HG03378 (cell line): ENCODE measurements at regions not wholly inside any gene's neighbourhood (a gene's known extent, or its start where the extent isn't known, plus 50 kb on each side); places are given as distances from the start of the nearest gene placed in this dataset.

Experiments used
- ATAC-seq: cut with Tn5 transposase; IDR thresholded peaks from one replicate; pipeline ENCODE4 v1.9.1; 2021; ENCODE audit warnings: mild to moderate bottlenecking, moderate library complexity; ENCODE audit not compliant: unreplicated experiment

- no peak for ATAC-seq
These were observed 378.2 kb upstream of the BTBD3 start for GRCh38 chr20:11539450-11539849.

GRCh38 chr20:11540558-11540957 lies 377.1 kb upstream of the BTBD3 start:
- ATAC-seq: no peak

GRCh38 chr20:11542645-11543044 lies 375.0 kb upstream of the BTBD3 start:
- no peak for ATAC-seq

- peak; percentile 71 for ATAC-seq
These were observed 373.5 kb upstream of the BTBD3 start for GRCh38 chr20:11544029-11544678.

DNA sequence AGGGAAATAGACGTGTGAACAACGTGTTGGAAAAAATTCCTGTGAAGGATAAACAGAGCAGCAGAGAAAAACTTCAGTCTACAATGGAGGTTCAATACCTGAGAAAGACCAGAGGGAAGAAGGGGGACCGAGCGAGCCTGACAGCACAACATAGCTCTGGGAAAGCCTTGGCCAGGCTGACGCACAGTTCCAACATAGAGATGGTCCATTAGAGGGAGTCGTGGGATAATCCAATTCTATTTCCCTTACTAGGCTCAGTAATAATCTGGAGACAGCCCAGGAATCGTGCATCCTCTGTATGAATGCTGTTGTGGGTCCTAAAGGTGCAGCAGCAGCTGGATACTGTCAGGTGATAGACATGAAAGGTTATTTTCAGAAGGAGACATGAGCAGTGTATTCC lies 370.8 kb upstream of the BTBD3 start:
- no peak for ATAC-seq

- ATAC-seq: no peak
These were observed 368.3 kb upstream of the BTBD3 start for GRCh38 chr20:11549172-11550103.

GRCh38 chr20:11550657-11551338 lies 366.9 kb upstream of the BTBD3 start:
- ATAC-seq: no peak

- ATAC-seq: no peak
These were observed 366.2 kb upstream of the BTBD3 start for GRCh38 chr20:11551479-11551878.

GRCh38 chr20:11553603-11554002 lies 364.1 kb upstream of the BTBD3 start:
- ATAC-seq: no peak

DNA sequence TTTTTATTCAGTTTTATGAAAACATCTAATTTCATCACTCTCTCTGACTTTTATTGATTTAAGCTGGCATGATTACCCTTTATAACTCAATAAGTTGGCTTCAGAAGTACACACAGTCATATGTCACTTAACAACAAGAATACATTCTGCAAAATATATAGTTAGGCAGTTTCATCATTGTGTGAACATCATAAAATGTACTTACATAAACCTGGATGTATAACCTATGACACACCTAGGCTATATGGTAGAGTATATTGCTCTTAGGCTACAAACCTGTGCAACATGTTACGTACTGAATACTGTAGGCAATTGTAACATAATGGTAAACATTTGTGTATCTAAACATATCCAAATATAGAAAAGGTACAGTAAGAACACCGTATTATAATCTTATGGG lies 362.2 kb upstream of the BTBD3 start:
- ATAC-seq: no peak

DNA sequence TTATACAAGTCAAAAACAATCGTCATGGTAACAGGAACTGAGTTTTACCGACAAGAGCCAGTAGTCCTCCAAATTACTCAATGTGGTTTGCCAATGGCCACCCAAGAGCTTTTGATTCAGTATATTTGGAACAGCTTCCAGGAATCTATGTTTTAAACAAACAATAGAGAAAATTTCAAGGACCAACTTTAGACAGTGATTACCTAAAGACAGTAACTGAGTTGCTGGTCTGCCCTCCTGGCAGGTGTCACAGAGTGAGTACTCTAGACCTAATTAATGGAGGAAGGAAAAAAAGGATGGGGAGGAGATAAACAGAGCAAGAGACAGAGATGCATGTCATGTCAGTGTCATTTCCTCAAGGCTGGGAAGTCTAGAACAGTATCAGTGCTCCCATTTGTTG lies 361.3 kb upstream of the BTBD3 start:
- no peak for ATAC-seq

- no peak for ATAC-seq
These were observed 353.2 kb upstream of the BTBD3 start for GRCh38 chr20:11564491-11564890.

DNA sequence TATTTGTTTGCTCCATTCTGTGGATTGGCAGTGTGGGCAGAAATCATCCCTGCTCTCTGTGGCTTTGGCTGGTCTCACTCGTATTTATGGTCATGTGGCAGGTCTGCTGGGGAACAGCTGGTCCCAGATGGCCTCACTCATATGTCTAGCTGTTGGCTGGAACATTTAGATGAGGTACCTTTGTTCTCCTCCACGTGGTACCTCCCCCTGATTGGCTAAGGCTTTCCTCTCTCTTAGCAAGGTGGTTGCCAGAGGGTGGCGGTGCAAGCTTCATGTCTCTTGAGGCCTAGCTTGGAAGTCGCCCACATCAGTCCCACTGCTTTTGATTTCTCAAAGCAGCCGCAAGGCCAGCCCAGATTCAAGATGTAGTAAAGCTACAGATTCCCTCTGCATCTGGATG lies 348.5 kb upstream of the BTBD3 start:
- ATAC-seq: no peak

DNA sequence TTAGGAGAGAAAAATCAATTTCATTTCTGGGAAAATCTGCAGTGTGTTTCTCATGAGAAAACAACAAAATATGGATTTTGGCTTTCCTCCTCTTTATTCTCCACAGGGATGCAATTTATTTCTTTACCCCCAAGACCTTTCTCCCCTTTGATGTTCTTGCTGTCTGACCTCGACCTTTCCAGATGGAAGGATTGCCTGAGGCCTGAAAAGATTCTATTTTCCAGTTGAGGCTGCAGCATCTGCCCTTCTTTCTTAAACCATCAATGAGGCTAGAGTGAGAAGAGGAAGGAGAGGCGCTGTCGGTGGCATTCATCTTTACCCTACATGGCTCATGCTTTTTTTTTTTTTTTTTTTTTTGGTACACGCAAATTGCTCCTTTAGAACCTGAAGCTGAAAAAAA lies 344.2 kb upstream of the BTBD3 start:
- no peak for ATAC-seq

DNA sequence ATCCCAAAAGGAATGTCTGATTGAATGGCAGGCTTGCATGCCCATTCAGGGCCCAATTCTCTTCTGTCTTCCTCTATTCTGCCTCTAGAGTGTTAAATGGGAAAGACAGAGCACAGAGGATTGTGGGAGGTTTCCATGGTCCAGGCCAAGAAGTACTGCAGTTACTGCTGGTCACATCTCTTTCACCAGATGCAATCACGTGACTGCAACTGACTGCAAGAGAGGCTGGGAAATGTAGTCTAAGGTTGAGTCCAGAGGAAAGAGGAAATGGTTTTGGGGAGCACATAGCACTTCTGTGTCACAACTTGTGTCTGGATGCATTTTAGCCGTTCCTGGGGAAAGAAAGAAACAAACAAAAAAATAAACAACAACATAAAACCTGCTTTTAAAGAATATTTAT lies 336.4 kb upstream of the BTBD3 start:
- ATAC-seq: no peak

GRCh38 chr20:11582060-11582459 lies 335.6 kb upstream of the BTBD3 start:
- ATAC-seq: no peak

- no peak for ATAC-seq
These were observed 331.8 kb upstream of the BTBD3 start for GRCh38 chr20:11585752-11586352.

GRCh38 chr20:11588875-11589274 lies 328.8 kb upstream of the BTBD3 start:
- no peak for ATAC-seq

DNA sequence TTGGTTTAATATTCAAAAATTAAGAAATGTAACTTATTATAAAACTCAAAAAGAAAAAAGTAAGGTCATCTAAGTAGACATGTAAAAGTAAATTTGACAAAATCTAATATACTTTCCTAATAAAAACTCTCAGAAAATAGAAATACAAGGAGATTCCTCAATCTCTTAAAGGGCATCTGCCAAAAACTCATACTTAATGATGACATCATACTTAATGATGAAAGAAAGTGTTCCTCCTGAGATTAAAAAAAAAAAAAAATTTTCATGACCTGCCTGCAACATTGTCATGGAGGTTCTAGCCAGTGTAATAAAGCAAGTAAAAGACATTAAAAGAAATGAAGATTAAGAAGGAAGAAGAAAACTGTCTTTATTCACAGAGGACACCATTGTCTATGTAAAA lies 325.7 kb upstream of the BTBD3 start:
- ATAC-seq: no peak

GRCh38 chr20:11604339-11604738 lies 313.4 kb upstream of the BTBD3 start:
- ATAC-seq: no peak

- no peak for ATAC-seq
These were observed 310.6 kb upstream of the BTBD3 start for GRCh38 chr20:11607047-11607446.
